ENCODE measurements at regions not wholly inside any gene's neighbourhood (a gene's known extent, or its start where the extent isn't known, plus 50 kb on each side); places are given as distances from the start of the nearest gene placed in this dataset.

DNA sequence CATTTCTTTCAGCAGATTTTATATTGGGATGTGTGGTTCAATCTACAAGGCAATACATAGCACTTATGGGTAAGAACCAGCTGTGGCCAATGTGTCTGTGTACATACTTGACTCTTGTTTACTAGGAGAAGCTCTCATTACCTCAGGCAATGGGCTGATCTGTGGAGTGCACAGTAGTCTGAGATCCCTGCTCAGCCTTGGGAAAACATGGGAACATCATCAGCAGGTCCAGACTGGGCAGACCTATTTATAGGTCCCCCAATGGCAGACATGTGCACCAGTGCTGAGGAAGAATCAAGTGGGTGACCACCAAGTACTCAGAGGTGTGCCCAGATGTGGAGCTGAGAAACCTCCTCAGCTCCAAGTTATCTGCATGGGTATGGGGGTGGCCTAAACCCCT lies 349.7 kb downstream of the KIF20B start:
- no peaks in the 10 kb centered on the region for H3K36me3 ChIP-seq (ENCODE audit: control insufficient read depth, insufficient read depth, low read length)
- no peaks in the 10 kb centered on the region for H3K4me1 ChIP-seq (ENCODE audit: control insufficient read depth, extremely low read depth, insufficient read depth, low read length)
- no peaks in the 10 kb centered on the region for H3K9me3 ChIP-seq (ENCODE audit: control insufficient read depth, insufficient read depth, low read depth, low read length)
- H3K27me3 ChIP-seq (ENCODE audit: control insufficient read depth, insufficient read depth, low read length) = no peaks in the 10 kb centered on the region
- DNase-seq (ENCODE audit: low read depth in 2 of 2) = no peak
- TF ChIP-seq, protein P1, sequence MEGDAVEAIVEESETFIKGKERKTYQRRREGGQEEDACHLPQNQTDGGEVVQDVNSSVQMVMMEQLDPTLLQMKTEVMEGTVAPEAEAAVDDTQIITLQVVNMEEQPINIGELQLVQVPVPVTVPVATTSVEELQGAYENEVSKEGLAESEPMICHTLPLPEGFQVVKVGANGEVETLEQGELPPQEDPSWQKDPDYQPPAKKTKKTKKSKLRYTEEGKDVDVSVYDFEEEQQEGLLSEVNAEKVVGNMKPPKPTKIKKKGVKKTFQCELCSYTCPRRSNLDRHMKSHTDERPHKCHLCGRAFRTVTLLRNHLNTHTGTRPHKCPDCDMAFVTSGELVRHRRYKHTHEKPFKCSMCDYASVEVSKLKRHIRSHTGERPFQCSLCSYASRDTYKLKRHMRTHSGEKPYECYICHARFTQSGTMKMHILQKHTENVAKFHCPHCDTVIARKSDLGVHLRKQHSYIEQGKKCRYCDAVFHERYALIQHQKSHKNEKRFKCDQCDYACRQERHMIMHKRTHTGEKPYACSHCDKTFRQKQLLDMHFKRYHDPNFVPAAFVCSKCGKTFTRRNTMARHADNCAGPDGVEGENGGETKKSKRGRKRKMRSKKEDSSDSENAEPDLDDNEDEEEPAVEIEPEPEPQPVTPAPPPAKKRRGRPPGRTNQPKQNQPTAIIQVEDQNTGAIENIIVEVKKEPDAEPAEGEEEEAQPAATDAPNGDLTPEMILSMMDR (conservative IDR thresholded peaks at IDR 0.05 in 1 of 2, IDR thresholded peaks at IDR 0.05 in 1 of 2; ENCODE audit: low read depth in 1 of 2, low read length in 2 of 2) = no peak
- TF ChIP-seq EZH2 (IDR thresholded peaks at IDR 0.05; ENCODE audit: low read length, missing control alignments) = no peak
- no peak overlapping the region for H3K9ac ChIP-seq (ENCODE audit: insufficient read depth, low read length)
- no peaks in the 10 kb centered on the region for H4K20me1 ChIP-seq (ENCODE audit: control insufficient read depth, extremely low read depth, insufficient read depth, low read length)
- H3K79me2 ChIP-seq (ENCODE audit: control insufficient read depth, insufficient read depth, low read length) = no peaks in the 10 kb centered on the region
- H3K4me3 ChIP-seq (replicated peaks in 1 of 4; ENCODE audit: control extremely low read depth in 1 of 4, insufficient read depth in 1 of 4, low read depth in 3 of 4, low read length in 4 of 4) = no peak overlapping the region
- no peak overlapping the region for H3K27ac ChIP-seq (ENCODE audit: insufficient read depth, low read length)
- no peak overlapping the region for H2AFZ ChIP-seq (ENCODE audit: low read length)
- no peak overlapping the region for H3K4me2 ChIP-seq (ENCODE audit: extremely low read depth, insufficient read depth, low read length)

DNA sequence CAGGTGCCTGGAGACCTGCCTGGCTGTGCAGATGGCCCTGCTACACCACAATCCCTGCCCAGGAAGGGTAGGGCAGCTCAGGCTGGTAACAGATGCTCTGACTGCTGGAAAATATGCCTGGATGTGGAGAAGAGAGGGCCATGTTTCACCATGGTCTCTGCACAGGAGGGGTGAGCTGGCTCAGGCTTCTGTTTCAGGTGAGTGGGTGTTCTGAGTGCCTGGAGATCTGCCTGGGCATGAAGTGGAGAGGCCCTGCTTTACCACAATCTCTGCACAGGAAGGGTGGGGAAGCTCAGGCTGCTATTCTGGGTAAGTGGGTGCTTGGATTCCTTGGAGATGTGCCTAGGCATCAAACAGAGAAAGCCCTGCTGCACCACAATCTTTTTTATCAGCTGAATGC lies 350.1 kb downstream of the KIF20B start:
- Histone ChIP-seq H3K4me1 (ENCODE audit: control insufficient read depth, extremely low read depth, insufficient read depth, low read length) (no peaks in the 10 kb centered on the region), H3K79me2 (ENCODE audit: control insufficient read depth, insufficient read depth, low read length) (no peaks in the 10 kb centered on the region), H3K9ac (ENCODE audit: insufficient read depth, low read length) (no peak overlapping the region), H2AFZ (ENCODE audit: low read length) (no peak overlapping the region), H3K9me3 (ENCODE audit: control insufficient read depth, insufficient read depth, low read depth, low read length) (no peaks in the 10 kb centered on the region), H3K4me2 (ENCODE audit: extremely low read depth, insufficient read depth, low read length) (no peak overlapping the region), H3K27ac (ENCODE audit: insufficient read depth, low read length) (no peak overlapping the region), H3K4me3 (replicated peaks in 1 of 4; ENCODE audit: control extremely low read depth in 1 of 4, insufficient read depth in 1 of 4, low read depth in 3 of 4, low read length in 4 of 4) (no peak overlapping the region), H3K36me3 (ENCODE audit: control insufficient read depth, insufficient read depth, low read length) (no peaks in the 10 kb centered on the region), H3K27me3 (ENCODE audit: control insufficient read depth, insufficient read depth, low read length) (no peaks in the 10 kb centered on the region), H4K20me1 (ENCODE audit: control insufficient read depth, extremely low read depth, insufficient read depth, low read length) (no peaks in the 10 kb centered on the region)
- peak in 1 of 2 donors; percentile 44 for DNase-seq (ENCODE audit: low read depth in 2 of 2)
- TF ChIP-seq EZH2 (IDR thresholded peaks at IDR 0.05; ENCODE audit: low read length, missing control alignments) = no peak
- TF ChIP-seq, protein P1 (conservative IDR thresholded peaks at IDR 0.05 in 1 of 2, IDR thresholded peaks at IDR 0.05 in 1 of 2; ENCODE audit: low read depth in 1 of 2, low read length in 2 of 2) = no peak

DNA sequence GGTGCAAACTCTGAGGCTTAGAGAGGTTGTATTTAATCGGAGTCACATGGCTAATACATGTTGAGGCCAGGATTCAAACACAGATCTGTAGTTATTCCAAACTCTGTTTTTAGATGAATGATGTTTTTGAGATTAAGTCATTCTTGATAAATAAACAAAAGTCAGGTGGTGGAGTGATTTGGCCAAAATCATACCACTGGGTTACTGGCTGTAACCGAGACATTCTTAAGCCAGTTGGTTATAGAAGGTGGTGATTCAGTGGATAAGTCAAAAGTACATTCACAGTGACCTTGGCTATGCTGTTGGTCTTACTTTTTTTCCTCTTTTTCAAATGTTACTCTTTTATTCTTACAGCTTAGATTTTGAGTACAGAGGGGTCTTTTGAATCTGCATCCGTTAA lies 361.4 kb downstream of the KIF20B start:
- Histone ChIP-seq H3K4me2 (ENCODE audit: extremely low read depth, insufficient read depth, low read length) (no peak overlapping the region), H3K9ac (ENCODE audit: insufficient read depth, low read length) (no peak overlapping the region), H3K36me3 (ENCODE audit: control insufficient read depth, insufficient read depth, low read length) (no peaks in the 10 kb centered on the region), H4K20me1 (ENCODE audit: control insufficient read depth, extremely low read depth, insufficient read depth, low read length) (no peaks in the 10 kb centered on the region), H3K27ac (ENCODE audit: insufficient read depth, low read length) (no peak overlapping the region), H3K4me3 (replicated peaks in 1 of 4; ENCODE audit: control extremely low read depth in 1 of 4, insufficient read depth in 1 of 4, low read depth in 3 of 4, low read length in 4 of 4) (no peak overlapping the region), H3K27me3 (ENCODE audit: control insufficient read depth, insufficient read depth, low read length) (no peaks in the 10 kb centered on the region), H3K79me2 (ENCODE audit: control insufficient read depth, insufficient read depth, low read length) (no peaks in the 10 kb centered on the region), H3K9me3 (ENCODE audit: control insufficient read depth, insufficient read depth, low read depth, low read length) (no peaks in the 10 kb centered on the region), H3K4me1 (ENCODE audit: control insufficient read depth, extremely low read depth, insufficient read depth, low read length) (no peaks in the 10 kb centered on the region), H2AFZ (ENCODE audit: low read length) (no peak overlapping the region)
- TF ChIP-seq, protein P1 (conservative IDR thresholded peaks at IDR 0.05 in 1 of 2, IDR thresholded peaks at IDR 0.05 in 1 of 2; ENCODE audit: low read depth in 1 of 2, low read length in 2 of 2) = no peak
- TF ChIP-seq EZH2 (IDR thresholded peaks at IDR 0.05; ENCODE audit: low read length, missing control alignments) = no peak
- peak; percentile 55 to 84 for DNase-seq (ENCODE audit: low read depth in 2 of 2)

All from fibroblast of lung (primary cell).